Fibroblast of lung (primary cell): ENCODE measurements at regions not wholly inside any gene's neighbourhood (a gene's known extent, or its start where the extent isn't known, plus 50 kb on each side); places are given as distances from the start of the nearest gene placed in this dataset.

Experiments used
- DNase-seq, 2 donors: peaks; one replicate each; pipeline versions ENCODE4 v3.0.0 to v3.0.0-alpha.2; 2010; ENCODE audit warnings: low read depth in 2 of 2
- H2AFZ ChIP-seq: 2 replicates; pipeline ENCODE4 v1.5.1; 2012; ENCODE audit warnings: low read length, control low read depth, inconsistent platforms
- H3K27ac ChIP-seq: 2 replicates; pipeline ENCODE4 v1.5.1; 2011; ENCODE audit warnings: low read length, control low read depth; ENCODE audit not compliant: insufficient read depth
- H3K27me3 ChIP-seq: 2 replicates; pipeline ENCODE4 v1.5.1; 2011; ENCODE audit warnings: mild to moderate bottlenecking, low read length; ENCODE audit not compliant: control insufficient read depth, insufficient read depth
- H3K36me3 ChIP-seq: 2 replicates; pipeline ENCODE4 v1.5.1; 2011; ENCODE audit warnings: low read length; ENCODE audit not compliant: control insufficient read depth, insufficient read depth
- H3K4me1 ChIP-seq: 2 replicates; pipeline ENCODE4 v1.5.1; 2011; ENCODE audit warnings: low read length; ENCODE audit not compliant: control insufficient read depth, insufficient read depth; ENCODE audit errors: extremely low read depth
- H3K4me2 ChIP-seq: 2 replicates; pipeline ENCODE4 v1.5.1; 2011; ENCODE audit warnings: low read length, control low read depth; ENCODE audit not compliant: insufficient read depth; ENCODE audit errors: extremely low read depth
- H3K4me3 ChIP-seq, 4 experiments: fragments of 200-600 bp in 1 of 4; sonication (generic) in 1 of 4; replicated peaks in 1 of 4; 2 replicates each; pipeline ENCODE4 v1.5.1; 2011 to 2016; ENCODE audit warnings: low read length in 4 of 4, low read depth in 3 of 4, mild to moderate bottlenecking in 3 of 4, control low read depth in 2 of 4, inconsistent platforms in 1 of 4, mixed read lengths in 1 of 4; ENCODE audit not compliant: insufficient read depth in 1 of 4; ENCODE audit errors: control extremely low read depth in 1 of 4
- H3K79me2 ChIP-seq: 2 replicates; pipeline ENCODE4 v1.5.1; 2012; ENCODE audit warnings: mild to moderate bottlenecking, low read length, inconsistent platforms; ENCODE audit not compliant: control insufficient read depth, insufficient read depth
- H3K9ac ChIP-seq: 2 replicates; pipeline ENCODE4 v1.5.1; 2011; ENCODE audit warnings: mild to moderate bottlenecking, low read length, control low read depth; ENCODE audit not compliant: insufficient read depth
- H3K9me3 ChIP-seq: 2 replicates; pipeline ENCODE4 v1.5.1; 2012; ENCODE audit warnings: low read depth, low read length; ENCODE audit not compliant: control insufficient read depth, insufficient read depth
- H4K20me1 ChIP-seq: 2 replicates; pipeline ENCODE4 v1.5.1; 2011; ENCODE audit warnings: low read length; ENCODE audit not compliant: control insufficient read depth, insufficient read depth; ENCODE audit errors: extremely low read depth
- EZH2 ChIP-seq: IDR thresholded peaks from 2 replicates; pipeline ENCODE4 v1.5.1; 2012; ENCODE audit warnings: low read length, control low read depth, mild to moderate bottlenecking; ENCODE audit errors: missing control alignments
- TF ChIP-seq, protein P1 (sequence below), 2 donors: IDR thresholded peaks in 1 of 2; conservative IDR thresholded peaks in 1 of 2; 1 replicate in 1 of 2; 2 replicates in 1 of 2; pipeline ENCODE4 v1.5.1; 2011 to 2012; ENCODE audit warnings: low read length in 2 of 2, control low read depth in 1 of 2, inconsistent platforms in 1 of 2, low read depth in 1 of 2, mild to moderate bottlenecking in 1 of 2

DNA sequence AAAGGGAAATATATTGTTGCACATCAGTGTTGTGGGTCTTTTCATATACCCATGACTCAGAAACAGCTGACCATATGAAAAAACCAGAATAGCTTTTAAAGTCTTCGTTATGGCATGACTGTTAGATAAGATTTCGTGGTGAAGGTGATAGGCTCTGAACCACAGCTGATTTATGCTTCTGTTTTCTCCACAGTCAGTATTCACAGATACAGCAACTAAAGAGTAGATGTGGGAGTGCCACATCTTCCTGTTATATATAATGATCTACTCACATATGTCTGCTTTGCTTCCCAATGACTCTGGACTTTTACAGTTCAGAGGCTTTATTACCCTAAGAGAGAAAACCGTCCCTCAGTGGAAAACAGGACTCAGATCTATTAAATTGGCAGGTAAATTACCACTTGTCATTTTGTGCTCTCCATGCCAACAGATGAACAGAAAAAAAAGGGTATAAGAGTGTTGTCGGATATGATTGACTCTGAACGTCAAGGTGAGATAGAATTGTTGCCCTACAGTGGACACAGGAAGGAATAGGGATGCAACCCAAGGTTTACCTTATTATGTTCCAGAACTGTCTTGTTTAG, 1037.1 kb downstream of the GALC start:
- Histone ChIP-seq H3K4me3 (no peak overlapping the region), H3K27me3 (no peaks in the 10 kb centered on the region), H4K20me1 (no peaks in the 10 kb centered on the region), H2AFZ (no peak overlapping the region), H3K4me1 (no peaks in the 10 kb centered on the region), H3K36me3 (no peaks in the 10 kb centered on the region), H3K27ac (no peak overlapping the region), H3K79me2 (no peaks in the 10 kb centered on the region), H3K9ac (no peak overlapping the region), H3K4me2 (no peak overlapping the region), H3K9me3 (no peaks in the 10 kb centered on the region)
- peak in 1 of 2 donors; percentile 24 for DNase-seq
- TF ChIP-seq, protein P1, sequence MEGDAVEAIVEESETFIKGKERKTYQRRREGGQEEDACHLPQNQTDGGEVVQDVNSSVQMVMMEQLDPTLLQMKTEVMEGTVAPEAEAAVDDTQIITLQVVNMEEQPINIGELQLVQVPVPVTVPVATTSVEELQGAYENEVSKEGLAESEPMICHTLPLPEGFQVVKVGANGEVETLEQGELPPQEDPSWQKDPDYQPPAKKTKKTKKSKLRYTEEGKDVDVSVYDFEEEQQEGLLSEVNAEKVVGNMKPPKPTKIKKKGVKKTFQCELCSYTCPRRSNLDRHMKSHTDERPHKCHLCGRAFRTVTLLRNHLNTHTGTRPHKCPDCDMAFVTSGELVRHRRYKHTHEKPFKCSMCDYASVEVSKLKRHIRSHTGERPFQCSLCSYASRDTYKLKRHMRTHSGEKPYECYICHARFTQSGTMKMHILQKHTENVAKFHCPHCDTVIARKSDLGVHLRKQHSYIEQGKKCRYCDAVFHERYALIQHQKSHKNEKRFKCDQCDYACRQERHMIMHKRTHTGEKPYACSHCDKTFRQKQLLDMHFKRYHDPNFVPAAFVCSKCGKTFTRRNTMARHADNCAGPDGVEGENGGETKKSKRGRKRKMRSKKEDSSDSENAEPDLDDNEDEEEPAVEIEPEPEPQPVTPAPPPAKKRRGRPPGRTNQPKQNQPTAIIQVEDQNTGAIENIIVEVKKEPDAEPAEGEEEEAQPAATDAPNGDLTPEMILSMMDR (conservative IDR thresholded peaks at IDR 0.05 in 1 of 2, IDR thresholded peaks at IDR 0.05 in 1 of 2; ENCODE audit: low read depth in 1 of 2, low read length in 2 of 2), result no peak
- no peak for TF ChIP-seq EZH2

DNA sequence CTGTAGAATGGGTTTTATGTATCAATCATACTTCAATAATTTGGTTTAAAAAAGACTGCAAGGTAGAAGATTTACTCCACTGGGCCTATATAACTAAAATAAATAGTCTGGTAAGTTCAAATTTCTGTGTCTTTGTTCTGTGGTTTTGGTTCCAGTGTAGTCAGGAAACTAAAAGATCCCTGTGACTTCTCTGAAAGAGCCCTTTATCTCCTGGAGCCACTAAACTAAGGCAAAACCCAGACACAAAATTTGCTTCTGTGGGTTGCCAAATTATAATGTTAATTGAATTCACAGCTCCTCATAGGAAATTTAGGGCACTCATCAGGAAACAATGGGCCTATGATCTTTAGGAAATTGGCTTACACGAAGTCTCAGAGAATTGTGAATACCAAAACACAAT, 1038.4 kb downstream of the GALC start:
- Histone ChIP-seq H3K4me3 (no peak overlapping the region), H3K27me3 (no peaks in the 10 kb centered on the region), H3K4me1 (no peaks in the 10 kb centered on the region), H3K4me2 (no peak overlapping the region), H3K79me2 (no peaks in the 10 kb centered on the region), H2AFZ (no peak overlapping the region), H4K20me1 (no peaks in the 10 kb centered on the region), H3K9ac (no peak overlapping the region), H3K9me3 (no peaks in the 10 kb centered on the region), H3K27ac (no peak overlapping the region), H3K36me3 (no peaks in the 10 kb centered on the region)
- DNase-seq, result no peak
- no peak for TF ChIP-seq EZH2
- TF ChIP-seq, protein P1 (conservative IDR thresholded peaks at IDR 0.05 in 1 of 2, IDR thresholded peaks at IDR 0.05 in 1 of 2; ENCODE audit: low read depth in 1 of 2, low read length in 2 of 2), result no peak

DNA sequence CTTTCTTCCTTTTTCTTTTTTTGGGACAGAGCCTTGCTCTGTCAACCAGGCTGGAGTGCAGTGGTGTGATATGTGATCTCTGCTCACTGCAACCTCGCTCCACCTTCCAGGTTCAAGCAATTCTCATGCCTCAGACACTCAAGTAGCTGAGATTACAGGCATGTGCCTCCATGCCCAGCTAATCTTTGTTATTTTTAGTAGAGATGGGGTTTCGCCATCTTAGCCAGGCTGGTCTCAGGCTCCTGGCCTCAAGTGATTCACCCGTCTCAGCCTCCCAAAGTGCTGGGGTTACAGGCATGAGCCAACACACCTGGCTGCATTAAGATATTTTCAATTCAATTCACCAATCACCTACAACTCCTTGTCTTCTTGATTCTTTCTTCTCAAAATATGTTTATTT, 1046.5 kb downstream of the GALC start:
- no peak overlapping the region for H3K27ac ChIP-seq
- H3K4me3 ChIP-seq, result no peak overlapping the region
- no peaks in the 10 kb centered on the region for H3K4me1 ChIP-seq
- no peak for TF ChIP-seq EZH2
- TF ChIP-seq, protein P1 (conservative IDR thresholded peaks at IDR 0.05 in 1 of 2, IDR thresholded peaks at IDR 0.05 in 1 of 2; ENCODE audit: low read depth in 1 of 2, low read length in 2 of 2), result no peak
- H3K79me2 ChIP-seq, result no peaks in the 10 kb centered on the region
- DNase-seq, result no peak
- H3K9me3 ChIP-seq, result no peaks in the 10 kb centered on the region
- no peak overlapping the region for H3K9ac ChIP-seq
- no peaks in the 10 kb centered on the region for H3K36me3 ChIP-seq
- H2AFZ ChIP-seq, result no peak overlapping the region
- no peaks in the 10 kb centered on the region for H3K27me3 ChIP-seq
- no peaks in the 10 kb centered on the region for H4K20me1 ChIP-seq
- H3K4me2 ChIP-seq, result no peak overlapping the region
